Neural progenitor cell (in vitro differentiated cells): ENCODE measurements at regions not wholly inside any gene's neighbourhood (a gene's known extent, or its start where the extent isn't known, plus 50 kb on each side); places are given as distances from the start of the nearest gene placed in this dataset.

ENCODE experiments used
- DNase-seq: peaks from one replicate; pipeline ENCODE4 v3.0.0-alpha.2; 2016; ENCODE audit warnings: low spot score
- H2AFZ ChIP-seq: fragments of 200-600 bp; sonication (generic); replicated peaks from 2 replicates; pipeline ENCODE4 v1.6.1; 2016; ENCODE audit warnings: antibody characterized with exemption
- H3F3A ChIP-seq: fragments of 200-600 bp; sonication (generic); 2 replicates; pipeline ENCODE4 v1.6.1; 2016; ENCODE audit warnings: antibody characterized with exemption, low read depth
- H3K27ac ChIP-seq: fragments of 200-600 bp; sonication (generic); 2 replicates; pipeline ENCODE4 v1.5.1; 2016; ENCODE audit warnings: mild to moderate bottlenecking
- H3K27me3 ChIP-seq: fragments of 200-600 bp; sonication (generic); 2 replicates; pipeline ENCODE4 v1.6.1; 2016; ENCODE audit warnings: mild to moderate bottlenecking, moderate library complexity
- H3K36me3 ChIP-seq: fragments of 200-600 bp; sonication (generic); 2 replicates; pipeline ENCODE4 v1.5.1; 2016
- H3K4me1 ChIP-seq: fragments of 200-600 bp; sonication (generic); 2 replicates; pipeline ENCODE4 v1.6.1; 2016; ENCODE audit warnings: mixed run types
- H3K4me2 ChIP-seq: fragments of 200-600 bp; sonication (generic); 2 replicates; pipeline ENCODE4 v1.6.1; 2016
- H3K4me3 ChIP-seq: fragments of 200-600 bp; sonication (generic); 2 replicates; pipeline ENCODE4 v1.5.1; 2016
- H3K79me2 ChIP-seq: fragments of 200-600 bp; sonication (generic); 2 replicates; pipeline ENCODE4 v1.6.1; 2016; ENCODE audit warnings: low read depth
- H3K9ac ChIP-seq: fragments of 200-600 bp; sonication (generic); 2 replicates; pipeline ENCODE4 v1.6.1; 2016
- H3K9me3 ChIP-seq: fragments of 200-600 bp; sonication (generic); 2 replicates; pipeline ENCODE4 v1.5.1; 2016; ENCODE audit warnings: low read depth
- H4K20me1 ChIP-seq: fragments of 200-600 bp; sonication (generic); 2 replicates; pipeline ENCODE4 v1.6.1; 2016; ENCODE audit warnings: low read depth
- H3K27ac Mint-ChIP-seq: 3 replicates; pipeline ENCODE4 v1.8.0; 2021; ENCODE audit warnings: mixed read lengths
- H3K27me3 Mint-ChIP-seq: 2 replicates; pipeline ENCODE4 v1.8.0; 2022; ENCODE audit warnings: low read depth, mild to moderate bottlenecking, inconsistent platforms, moderate library complexity, mixed read lengths; ENCODE audit not compliant: insufficient read depth
- H3K36me3 Mint-ChIP-seq: 3 replicates; pipeline ENCODE4 v1.8.0; 2021; ENCODE audit warnings: mixed read lengths
- H3K4me1 Mint-ChIP-seq: 3 replicates; pipeline ENCODE4 v1.8.0; 2021; ENCODE audit warnings: mixed read lengths
- H3K4me3 Mint-ChIP-seq: 3 replicates; pipeline ENCODE4 v1.8.0; 2021; ENCODE audit warnings: mild to moderate bottlenecking, moderate library complexity, mixed read lengths
- H3K9me3 Mint-ChIP-seq: 3 replicates; pipeline ENCODE4 v1.8.0; 2020; ENCODE audit warnings: mixed read lengths
- EZH2 ChIP-seq: fragments of 200-600 bp; sonication (generic); IDR thresholded peaks from 2 replicates; pipeline ENCODE4 v1.6.1; 2017; ENCODE audit warnings: antibody characterized with exemption, mild to moderate bottlenecking, moderate library complexity
- EZH2phosphoT487 ChIP-seq: fragments of 200-600 bp; sonication (generic); IDR thresholded peaks from 2 replicates; pipeline ENCODE4 v1.6.1; 2017; ENCODE audit warnings: antibody characterized with exemption
- TF ChIP-seq, protein P1 (sequence below): fragments of 200-600 bp; sonication (generic); IDR thresholded peaks from 2 replicates; pipeline ENCODE4 v1.5.1; 2017; ENCODE audit warnings: antibody characterized with exemption, mild to moderate bottlenecking

DNA sequence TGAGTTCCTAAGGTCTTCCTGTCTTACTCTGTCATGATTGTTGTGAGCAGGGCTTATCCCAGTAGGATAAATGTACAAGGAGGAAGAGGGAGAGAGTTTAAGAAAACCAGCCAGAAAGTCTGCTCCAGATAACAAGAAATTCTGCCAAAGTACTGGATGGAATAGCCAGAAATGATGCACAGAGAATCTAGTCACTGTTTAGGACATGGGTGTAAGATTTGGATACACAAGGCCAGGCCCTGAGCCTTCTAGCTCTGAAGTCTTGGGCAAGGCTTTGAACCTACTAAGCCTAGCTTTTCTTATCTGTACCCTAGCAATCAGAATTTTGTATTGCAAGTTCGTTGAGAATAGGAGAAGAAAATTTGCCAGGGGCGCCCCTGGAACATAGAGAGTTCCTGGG, 180.4 kb upstream of the ROPN1 start:
- Mint-ChIP-seq H3K27ac (no peak overlapping the region), H3K36me3 (no peaks in the 10 kb centered on the region), H3K4me1 (peaks cover 7% of the 10 kb centered on the region), H3K4me3 (no peak overlapping the region), H3K9me3 (no peaks in the 10 kb centered on the region), H3K27me3 (no peaks in the 10 kb centered on the region)
- no peak overlapping the region for H3K9ac ChIP-seq
- H3K27ac ChIP-seq: no peak overlapping the region
- no peaks in the 10 kb centered on the region for H3K27me3 ChIP-seq
- no peak overlapping the region for H3K4me3 ChIP-seq
- H4K20me1 ChIP-seq: no peaks in the 10 kb centered on the region
- H2AFZ ChIP-seq: no peak overlapping the region
- H3K79me2 ChIP-seq: no peaks in the 10 kb centered on the region
- TF ChIP-seq EZH2phosphoT487: no peak
- TF ChIP-seq EZH2: no peak
- TF ChIP-seq, protein P1, sequence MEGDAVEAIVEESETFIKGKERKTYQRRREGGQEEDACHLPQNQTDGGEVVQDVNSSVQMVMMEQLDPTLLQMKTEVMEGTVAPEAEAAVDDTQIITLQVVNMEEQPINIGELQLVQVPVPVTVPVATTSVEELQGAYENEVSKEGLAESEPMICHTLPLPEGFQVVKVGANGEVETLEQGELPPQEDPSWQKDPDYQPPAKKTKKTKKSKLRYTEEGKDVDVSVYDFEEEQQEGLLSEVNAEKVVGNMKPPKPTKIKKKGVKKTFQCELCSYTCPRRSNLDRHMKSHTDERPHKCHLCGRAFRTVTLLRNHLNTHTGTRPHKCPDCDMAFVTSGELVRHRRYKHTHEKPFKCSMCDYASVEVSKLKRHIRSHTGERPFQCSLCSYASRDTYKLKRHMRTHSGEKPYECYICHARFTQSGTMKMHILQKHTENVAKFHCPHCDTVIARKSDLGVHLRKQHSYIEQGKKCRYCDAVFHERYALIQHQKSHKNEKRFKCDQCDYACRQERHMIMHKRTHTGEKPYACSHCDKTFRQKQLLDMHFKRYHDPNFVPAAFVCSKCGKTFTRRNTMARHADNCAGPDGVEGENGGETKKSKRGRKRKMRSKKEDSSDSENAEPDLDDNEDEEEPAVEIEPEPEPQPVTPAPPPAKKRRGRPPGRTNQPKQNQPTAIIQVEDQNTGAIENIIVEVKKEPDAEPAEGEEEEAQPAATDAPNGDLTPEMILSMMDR: no peak
- no peaks in the 10 kb centered on the region for H3K4me1 ChIP-seq
- H3K36me3 ChIP-seq: no peaks in the 10 kb centered on the region
- H3K4me2 ChIP-seq: no peak overlapping the region
- H3F3A ChIP-seq: no peaks in the 10 kb centered on the region
- H3K9me3 ChIP-seq: no peaks in the 10 kb centered on the region
- DNase-seq: no peak

DNA sequence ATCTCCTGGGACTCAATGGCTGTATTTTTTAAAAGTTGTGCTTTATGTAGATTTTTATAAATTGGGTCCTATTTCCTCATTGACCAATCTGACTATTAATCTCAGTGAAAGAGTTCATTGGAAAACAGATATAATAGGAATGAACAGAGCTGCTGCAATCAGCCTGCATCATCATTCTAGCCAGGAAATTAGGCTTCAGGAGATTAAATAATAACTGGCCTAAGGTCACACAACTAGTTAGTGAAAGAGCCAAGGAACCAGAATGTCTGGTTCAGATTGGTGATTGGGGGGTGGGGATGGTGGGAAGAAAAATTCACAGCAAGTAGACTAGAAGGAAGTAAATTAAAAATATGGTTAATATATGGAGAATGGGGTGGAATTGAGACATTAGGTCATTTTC, 180.9 kb upstream of the ROPN1 start:
- H3K4me2 ChIP-seq: no peak overlapping the region
- no peaks in the 10 kb centered on the region for H3K9me3 ChIP-seq
- no peak for DNase-seq
- no peak overlapping the region for H3K4me3 ChIP-seq
- TF ChIP-seq EZH2: no peak
- TF ChIP-seq, protein P1: no peak
- TF ChIP-seq EZH2phosphoT487: no peak
- H3K9ac ChIP-seq: no peak overlapping the region
- H3K4me3 Mint-ChIP-seq: no peak overlapping the region
- no peaks in the 10 kb centered on the region for H4K20me1 ChIP-seq
- no peaks in the 10 kb centered on the region for H3K9me3 Mint-ChIP-seq
- H3K4me1 ChIP-seq: no peaks in the 10 kb centered on the region
- no peak overlapping the region for H3K27ac ChIP-seq
- H3K27me3 Mint-ChIP-seq: no peaks in the 10 kb centered on the region
- no peaks in the 10 kb centered on the region for H3K79me2 ChIP-seq
- peaks cover 7% of the 10 kb centered on the region for H3K4me1 Mint-ChIP-seq
- H3K36me3 Mint-ChIP-seq: no peaks in the 10 kb centered on the region
- H3K27ac Mint-ChIP-seq: no peak overlapping the region
- H2AFZ ChIP-seq: no peak overlapping the region
- no peaks in the 10 kb centered on the region for H3K27me3 ChIP-seq
- H3F3A ChIP-seq: no peaks in the 10 kb centered on the region
- H3K36me3 ChIP-seq: no peaks in the 10 kb centered on the region

DNA sequence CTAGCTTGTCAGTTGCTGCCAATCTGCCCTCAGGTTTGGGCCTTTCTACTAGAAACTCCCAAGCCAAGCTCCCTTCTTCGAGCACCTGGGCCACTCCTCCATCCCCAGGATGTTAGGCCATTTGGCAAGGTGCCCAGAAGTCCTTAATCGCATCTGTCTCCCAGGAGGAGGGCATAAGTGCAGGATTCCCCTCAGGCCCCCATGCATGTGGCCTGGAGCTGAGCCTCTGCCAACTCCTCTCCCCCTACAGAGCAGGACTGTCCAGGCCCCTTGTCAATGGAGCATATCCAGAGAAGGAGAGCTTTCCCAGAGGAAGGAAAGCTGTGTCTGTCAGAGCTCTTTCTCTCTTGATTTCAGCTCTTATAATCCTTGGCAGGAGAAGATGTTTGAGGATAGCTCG, 182.6 kb upstream of the ROPN1 start:
- Histone ChIP-seq H3K27me3 (no peaks in the 10 kb centered on the region), H4K20me1 (no peaks in the 10 kb centered on the region), H3K79me2 (no peaks in the 10 kb centered on the region), H3F3A (no peaks in the 10 kb centered on the region), H3K4me2 (no peak overlapping the region), H3K9me3 (no peaks in the 10 kb centered on the region), H3K4me3 (no peak overlapping the region), H3K4me1 (no peaks in the 10 kb centered on the region), H3K27ac (no peak overlapping the region), H2AFZ (no peak overlapping the region), H3K9ac (no peak overlapping the region), H3K36me3 (no peaks in the 10 kb centered on the region)
- Mint-ChIP-seq H3K36me3 (no peaks in the 10 kb centered on the region), H3K9me3 (no peaks in the 10 kb centered on the region), H3K4me3 (no peak overlapping the region), H3K4me1 (peaks cover 7% of the 10 kb centered on the region), H3K27me3 (no peaks in the 10 kb centered on the region), H3K27ac (no peak overlapping the region)
- DNase-seq: no peak
- TF ChIP-seq EZH2 (no peak), EZH2phosphoT487 (no peak)
- TF ChIP-seq, protein P1: no peak
